Activated naive CD4-positive, alpha-beta T cell treated with Interleukin-2 at 50 U/mL for 16 hours (primary cell): ENCODE measurements at regions not wholly inside any gene's neighbourhood (a gene's known extent, or its start where the extent isn't known, plus 50 kb on each side); places are given as distances from the start of the nearest gene placed in this dataset.

ENCODE experiments used
- DNase-seq: peaks from one replicate; pipeline ENCODE4 v3.0.0-alpha.2; 2020

- peak; percentile 8 for DNase-seq
These were observed 78.0 kb upstream of the HRH2 start for GRCh38 chr5:175579742-175580432.

GRCh38 chr5:175582697-175583096 is 75.2 kb upstream of the HRH2 start:
- DNase-seq = no peak

GRCh38 chr5:175585567-175585966 is 72.3 kb upstream of the HRH2 start:
- DNase-seq = no peak

GRCh38 chr5:175588709-175589429 is 69.0 kb upstream of the HRH2 start:
- no peak for DNase-seq

- no peak for DNase-seq
These were observed 68.2 kb upstream of the HRH2 start for GRCh38 chr5:175589714-175590113.

GRCh38 chr5:175590471-175590881 is 67.4 kb upstream of the HRH2 start:
- no peak for DNase-seq

GRCh38 chr5:175591293-175591692 is 66.6 kb upstream of the HRH2 start:
- no peak for DNase-seq

GRCh38 chr5:175593794-175594193 is 64.1 kb upstream of the HRH2 start:
- DNase-seq = no peak

GRCh38 chr5:175595905-175596304 is 62.0 kb upstream of the HRH2 start:
- DNase-seq = no peak

GRCh38 chr5:175596761-175597189 is 61.1 kb upstream of the HRH2 start:
- DNase-seq = no peak

- DNase-seq = no peak
These were observed 60.2 kb upstream of the HRH2 start for GRCh38 chr5:175597718-175598117.

- DNase-seq = no peak
These were observed 59.1 kb upstream of the HRH2 start for GRCh38 chr5:175598774-175599173.

GRCh38 chr5:175599210-175599609 is 58.7 kb upstream of the HRH2 start:
- DNase-seq = no peak

- DNase-seq = no peak
These were observed 53.7 kb upstream of the HRH2 start for GRCh38 chr5:175603987-175604739.

- no peak for DNase-seq
These were observed 51.5 kb upstream of the HRH2 start for GRCh38 chr5:175606409-175606808.
